GM12878 (cell line): ENCODE measurements at regions not wholly inside any gene's neighbourhood (a gene's known extent, or its start where the extent isn't known, plus 50 kb on each side); places are given as distances from the start of the nearest gene placed in this dataset.

Source experiments
- ATAC-seq: fragments of 200-7000 bp; cut with Tn5 transposase; 3 replicates; pipeline ENCODE4 v1.9.1; 2020; ENCODE audit warnings: mild to moderate bottlenecking, moderate library complexity
- BruUV-seq: library from RNA; stranded (reverse); fragments of 400-500 nt; replicated peaks from 2 replicates; lab custom pipeline; 2021; lab: Mats Ljungman, UMichigan
- CTCF ChIA-PET: fragments of 300-600 bp; sonication (Branson Sonifier 250); formaldehyde crosslinking; extraction: SDS; loops from one replicate; lab custom pipeline; 2021; ENCODE audit warnings: inconsistent platforms; lab: Yijun Ruan, JAX
- POLR2A ChIA-PET: fragments of 350-600 bp; formaldehyde crosslinking; extraction: SDS; loops from one replicate; lab custom pipeline; 2021; ENCODE audit warnings: inconsistent platforms; lab: Charles Lee
- RAD21 ChIA-PET: fragments of 300-600 bp; sonication (Branson Sonifier 250); formaldehyde crosslinking; loops from one replicate; lab custom pipeline; 2023; ENCODE audit warnings: antibody characterized with exemption; ENCODE audit not compliant: unreplicated experiment; lab: Charles Lee
- SMC1A ChIA-PET: fragments of 300-600 bp; sonication (Branson Sonifier 250); formaldehyde crosslinking; loops from one replicate; lab custom pipeline; 2023; ENCODE audit not compliant: unreplicated experiment, uncharacterized antibody; lab: Charles Lee
- DNase-seq: peaks from one replicate; pipeline ENCODE4 v3.0.0-alpha.2; 2011; ENCODE audit warnings: low read depth, low spot score
- FAIRE-seq: peaks from 3 replicates; lab custom pipeline; 2011; peaks lifted over from hg19 to GRCh38; lab: Jason Lieb, UNC
- H2AFZ ChIP-seq: 2 replicates; pipeline ENCODE4 v1.6.0; 2011; ENCODE audit warnings: low read depth, low read length, control low read depth; ENCODE audit not compliant: control insufficient read depth
- H3K27ac ChIP-seq: 2 replicates; pipeline ENCODE4 v1.5.1; 2011; ENCODE audit warnings: control low read depth; ENCODE audit not compliant: control insufficient read depth, insufficient read depth
- H3K27me3 ChIP-seq, 2 experiments: replicated peaks in 1 of 2; 2 replicates each; pipeline versions ENCODE4 v1.6.0 to v1.6.1; 2011; ENCODE audit warnings: low read length in 1 of 2; ENCODE audit not compliant: control insufficient read depth in 2 of 2, insufficient read depth in 2 of 2
- H3K36me3 ChIP-seq, 2 experiments: 2 replicates each; pipeline ENCODE4 v1.5.1; 2011; ENCODE audit warnings: low read length in 1 of 2; ENCODE audit not compliant: control insufficient read depth in 2 of 2, insufficient read depth in 2 of 2
- H3K4me1 ChIP-seq: 2 replicates; pipeline ENCODE4 v1.6.1; 2011; ENCODE audit warnings: mild to moderate bottlenecking, low read length, moderate library complexity, mixed read lengths; ENCODE audit not compliant: control insufficient read depth, insufficient read depth
- H3K4me2 ChIP-seq: 2 replicates; pipeline ENCODE4 v1.6.0; 2011; ENCODE audit warnings: control low read depth; ENCODE audit not compliant: control insufficient read depth, insufficient read depth
- H3K4me3 ChIP-seq: fragments of 200-600 bp; sonication (generic); 2 replicates; pipeline ENCODE4 v1.5.1; 2016
- H3K79me2 ChIP-seq: 2 replicates; pipeline ENCODE4 v1.6.0; 2011; ENCODE audit warnings: low read length; ENCODE audit not compliant: control insufficient read depth, insufficient read depth
- H3K9ac ChIP-seq: 2 replicates; pipeline ENCODE4 v1.8.0; 2011; ENCODE audit warnings: low read length, control low read depth, mixed read lengths; ENCODE audit not compliant: control insufficient read depth, insufficient read depth
- H3K9me3 ChIP-seq: replicated peaks from 3 replicates; pipeline ENCODE4 v1.5.1; 2011; ENCODE audit warnings: mild to moderate bottlenecking, low read length; ENCODE audit not compliant: control insufficient read depth, insufficient read depth
- H4K20me1 ChIP-seq: 2 replicates; pipeline ENCODE4 v1.6.0; 2011; ENCODE audit not compliant: control insufficient read depth, insufficient read depth
- EP300 ChIP-seq, 2 experiments: fragments of 150-350 bp in 1 of 2; IDR thresholded peaks; 2 replicates each; pipeline ENCODE4 v1.6.1; 2011 to 2012; ENCODE audit warnings: low read depth in 2 of 2, low read length in 2 of 2, borderline replicate concordance in 1 of 2, improper control_type of control experiment in 1 of 2, inconsistent platforms in 1 of 2; ENCODE audit not compliant: control insufficient read depth in 1 of 2
- PBX3 ChIP-seq: IDR thresholded peaks from 2 replicates; pipeline ENCODE4 v1.6.1; 2011; ENCODE audit warnings: mild to moderate bottlenecking, low read depth, low read length, moderate library complexity; ENCODE audit not compliant: insufficient replicate concordance
- TCF7 ChIP-seq: IDR thresholded peaks from 2 replicates; pipeline ENCODE4 v1.6.1; 2014; ENCODE audit warnings: antibody characterized with exemption, borderline replicate concordance
- ZBTB40 ChIP-seq: fragments of 450-650 bp; IDR thresholded peaks from 2 replicates; pipeline ENCODE4 v1.6.1; 2016; ENCODE audit warnings: mild to moderate bottlenecking, moderate library complexity, borderline replicate concordance
- WGBS: methylation state at CpG from one replicate; pipeline ENCODE4 v1.1.6; 2016; ENCODE audit warnings: low lambda C conversion rate; ENCODE audit not compliant: insufficient replicate concordance, insufficient coverage; ENCODE audit errors: missing lambda C conversion rate; 5-methylcytosine and 5-hydroxymethylcytosine counted together
- in situ Hi-C: fragments of 300-500 bp; cut with MboI; formaldehyde crosslinking; loops from 9 replicates; pipeline ENCODE4 v1.14.3; 2018; ENCODE audit warnings: mixed read lengths
- intact Hi-C: fragments of 100-400 bp; cut with micrococcal nuclease; formaldehyde crosslinking; loops from one replicate; pipeline ENCODE4 v1.14.2; 2022; ENCODE audit not compliant: unreplicated experiment

- TF ChIP-seq ZBTB40: no peak
- no peak for TF ChIP-seq EP300 (IDR thresholded peaks at IDR 0.05; ENCODE audit: borderline replicate concordance in 1 of 2, control insufficient read depth in 1 of 2, low read depth in 2 of 2, low read length in 2 of 2)
- TF ChIP-seq TCF7: no peak
Observed at GRCh38 chr2:238789317-238789806, 58.5 kb upstream of the TWIST2 start (continued).

GRCh38 chr2:238790126-238790832 is 57.6 kb upstream of the TWIST2 start:
- Histone ChIP-seq H3K79me2 (no peaks in the 10 kb centered on the region), H3K4me1 (no peaks in the 10 kb centered on the region), H4K20me1 (no peaks in the 10 kb centered on the region), H2AFZ (no peak overlapping the region), H3K9ac (no peak overlapping the region), H3K36me3 (no peaks in the 10 kb centered on the region), H3K27ac (no peak overlapping the region), H3K27me3 (no peaks in the 10 kb centered on the region; a peak in 1 of 4 replicates), H3K9me3 (no peaks in the 10 kb centered on the region; the same call in 2 of the 3 replicates), H3K4me3 (no peak overlapping the region), H3K4me2 (no peak overlapping the region)
- ATAC-seq: no peak
- ChIA-PET SMC1A (no interaction called here), CTCF (no interaction called here), RAD21 (no interaction called here), POLR2A (no interaction called here)
- TF ChIP-seq PBX3: no peak
- 40% methylated on average over 16 of the region's 16 CpGs for WGBS
- in situ Hi-C loops (no loop called here), intact Hi-C loops (no loop called here)
- DNase-seq: no peak
- no peak for FAIRE-seq
- BruUV-seq: no TSS peak
